ENCODE measurements at regions not wholly inside any gene's neighbourhood (a gene's known extent, or its start where the extent isn't known, plus 50 kb on each side); places are given as distances from the start of the nearest gene placed in this dataset.

- no peak overlapping the region for H3K27ac Mint-ChIP-seq
- no peaks in the 10 kb centered on the region for H3K36me3 ChIP-seq (ENCODE audit: control insufficient read depth, insufficient read depth, low read length)
- H3K4me3 ChIP-seq (ENCODE audit: low read length) = no peak overlapping the region
- H3K9me3 Mint-ChIP-seq = no peaks in the 10 kb centered on the region
- no peaks in the 10 kb centered on the region for H3K9me3 ChIP-seq (ENCODE audit: control insufficient read depth, low read length)
- H3K4me3 Mint-ChIP-seq = no peak overlapping the region
- no peaks in the 10 kb centered on the region for H3K27me3 ChIP-seq (ENCODE audit: control insufficient read depth, insufficient read depth, low read length, poor library complexity, severe bottlenecking)
- H3K9ac ChIP-seq (ENCODE audit: extremely low read depth, low read length, poor library complexity, severe bottlenecking) = no peak overlapping the region
- peaks cover 5% of the 10 kb centered on the region for H3K4me1 Mint-ChIP-seq
- no peaks in the 10 kb centered on the region for H3K36me3 Mint-ChIP-seq (ENCODE audit: low read depth)
- H3K27me3 Mint-ChIP-seq (ENCODE audit: insufficient read depth) = no peaks in the 10 kb centered on the region
- H3K4me1 ChIP-seq (ENCODE audit: control insufficient read depth, insufficient read depth, low read length) = no peaks in the 10 kb centered on the region
- H3K27ac ChIP-seq (ENCODE audit: low read depth, low read length) = no peak overlapping the region
- no peak for TF ChIP-seq CTCF (conservative IDR thresholded peaks at IDR 0.05)
- 89 to 91% methylated on average over 7 to 12 of the region's 12 CpGs for WGBS, 2 experiments (ENCODE audit: insufficient coverage in 1 of 2, insufficient read length in 1 of 2)
- no peak for DNase-seq
These were observed 98.5 kb upstream of the KLF3 start for GRCh38 chr4:38565271-38566199.

GRCh38 chr4:38566806-38567398 is 97.1 kb upstream of the KLF3 start:
- Mint-ChIP-seq H3K9me3 (no peaks in the 10 kb centered on the region), H3K4me1 (peaks cover 5% of the 10 kb centered on the region), H3K27ac (no peak overlapping the region), H3K4me3 (no peak overlapping the region), H3K27me3 (ENCODE audit: insufficient read depth) (no peaks in the 10 kb centered on the region), H3K36me3 (ENCODE audit: low read depth) (no peaks in the 10 kb centered on the region)
- 75 to 88% methylated on average over 1 to 4 of the region's 4 CpGs for WGBS, 2 experiments (ENCODE audit: insufficient coverage in 1 of 2, insufficient read length in 1 of 2)
- H3K9ac ChIP-seq (ENCODE audit: extremely low read depth, low read length, poor library complexity, severe bottlenecking) = no peak overlapping the region
- H3K27ac ChIP-seq (ENCODE audit: low read depth, low read length) = no peak overlapping the region
- no peaks in the 10 kb centered on the region for H3K9me3 ChIP-seq (ENCODE audit: control insufficient read depth, low read length)
- H3K4me1 ChIP-seq (ENCODE audit: control insufficient read depth, insufficient read depth, low read length) = no peaks in the 10 kb centered on the region
- no peak for TF ChIP-seq CTCF (conservative IDR thresholded peaks at IDR 0.05)
- no peaks in the 10 kb centered on the region for H3K36me3 ChIP-seq (ENCODE audit: control insufficient read depth, insufficient read depth, low read length)
- no peaks in the 10 kb centered on the region for H3K27me3 ChIP-seq (ENCODE audit: control insufficient read depth, insufficient read depth, low read length, poor library complexity, severe bottlenecking)
- no peak overlapping the region for H3K4me3 ChIP-seq (ENCODE audit: low read length)
- no peak for DNase-seq

GRCh38 chr4:38567457-38567856 is 96.5 kb upstream of the KLF3 start:
- Histone ChIP-seq H3K36me3 (ENCODE audit: control insufficient read depth, insufficient read depth, low read length) (no peaks in the 10 kb centered on the region), H3K4me3 (ENCODE audit: low read length) (no peak overlapping the region), H3K27ac (ENCODE audit: low read depth, low read length) (no peak overlapping the region), H3K9me3 (ENCODE audit: control insufficient read depth, low read length) (no peaks in the 10 kb centered on the region), H3K9ac (ENCODE audit: extremely low read depth, low read length, poor library complexity, severe bottlenecking) (no peak overlapping the region), H3K4me1 (ENCODE audit: control insufficient read depth, insufficient read depth, low read length) (no peaks in the 10 kb centered on the region), H3K27me3 (ENCODE audit: control insufficient read depth, insufficient read depth, low read length, poor library complexity, severe bottlenecking) (no peaks in the 10 kb centered on the region)
- H3K9me3 Mint-ChIP-seq = no peaks in the 10 kb centered on the region
- DNase-seq = no peak
- H3K27me3 Mint-ChIP-seq (ENCODE audit: insufficient read depth) = no peaks in the 10 kb centered on the region
- H3K36me3 Mint-ChIP-seq (ENCODE audit: low read depth) = no peaks in the 10 kb centered on the region
- TF ChIP-seq CTCF (conservative IDR thresholded peaks at IDR 0.05) = no peak
- no peak overlapping the region for H3K27ac Mint-ChIP-seq
- WGBS, 2 experiments (ENCODE audit: insufficient coverage in 1 of 2, insufficient read length in 1 of 2) = 97 to 100% methylated on average over 3 to 5 of the region's 5 CpGs
- peaks cover 5% of the 10 kb centered on the region for H3K4me1 Mint-ChIP-seq
- H3K4me3 Mint-ChIP-seq = no peak overlapping the region

All from endodermal cell (in vitro differentiated cells).